HL-60 (cell line): ENCODE measurements at regions not wholly inside any gene's neighbourhood (a gene's known extent, or its start where the extent isn't known, plus 50 kb on each side); places are given as distances from the start of the nearest gene placed in this dataset.

ENCODE experiments used
- CTCF ChIP-seq: IDR thresholded peaks from one replicate; pipeline ENCODE4 v1.5.1; 2011; ENCODE audit warnings: low read length, control low read depth, inconsistent platforms; ENCODE audit not compliant: insufficient read depth
- GABPA ChIP-seq: IDR thresholded peaks from 2 replicates; pipeline ENCODE4 v1.6.1; 2012; ENCODE audit warnings: low read depth
- POLR2AphosphoS5 ChIP-seq: IDR thresholded peaks from 2 replicates; pipeline ENCODE4 v1.6.1; 2012; ENCODE audit warnings: low read depth
- TF ChIP-seq, protein P1 (sequence below): IDR thresholded peaks from 2 replicates; pipeline ENCODE4 v1.6.1; 2012; ENCODE audit warnings: low read depth; ENCODE audit not compliant: insufficient replicate concordance

GRCh38 chr9:89751079-89751825 lies 146.4 kb downstream of the GADD45G start:
- TF ChIP-seq CTCF (no peak), GABPA (no peak), POLR2AphosphoS5 (no peak)
- TF ChIP-seq, protein P1, sequence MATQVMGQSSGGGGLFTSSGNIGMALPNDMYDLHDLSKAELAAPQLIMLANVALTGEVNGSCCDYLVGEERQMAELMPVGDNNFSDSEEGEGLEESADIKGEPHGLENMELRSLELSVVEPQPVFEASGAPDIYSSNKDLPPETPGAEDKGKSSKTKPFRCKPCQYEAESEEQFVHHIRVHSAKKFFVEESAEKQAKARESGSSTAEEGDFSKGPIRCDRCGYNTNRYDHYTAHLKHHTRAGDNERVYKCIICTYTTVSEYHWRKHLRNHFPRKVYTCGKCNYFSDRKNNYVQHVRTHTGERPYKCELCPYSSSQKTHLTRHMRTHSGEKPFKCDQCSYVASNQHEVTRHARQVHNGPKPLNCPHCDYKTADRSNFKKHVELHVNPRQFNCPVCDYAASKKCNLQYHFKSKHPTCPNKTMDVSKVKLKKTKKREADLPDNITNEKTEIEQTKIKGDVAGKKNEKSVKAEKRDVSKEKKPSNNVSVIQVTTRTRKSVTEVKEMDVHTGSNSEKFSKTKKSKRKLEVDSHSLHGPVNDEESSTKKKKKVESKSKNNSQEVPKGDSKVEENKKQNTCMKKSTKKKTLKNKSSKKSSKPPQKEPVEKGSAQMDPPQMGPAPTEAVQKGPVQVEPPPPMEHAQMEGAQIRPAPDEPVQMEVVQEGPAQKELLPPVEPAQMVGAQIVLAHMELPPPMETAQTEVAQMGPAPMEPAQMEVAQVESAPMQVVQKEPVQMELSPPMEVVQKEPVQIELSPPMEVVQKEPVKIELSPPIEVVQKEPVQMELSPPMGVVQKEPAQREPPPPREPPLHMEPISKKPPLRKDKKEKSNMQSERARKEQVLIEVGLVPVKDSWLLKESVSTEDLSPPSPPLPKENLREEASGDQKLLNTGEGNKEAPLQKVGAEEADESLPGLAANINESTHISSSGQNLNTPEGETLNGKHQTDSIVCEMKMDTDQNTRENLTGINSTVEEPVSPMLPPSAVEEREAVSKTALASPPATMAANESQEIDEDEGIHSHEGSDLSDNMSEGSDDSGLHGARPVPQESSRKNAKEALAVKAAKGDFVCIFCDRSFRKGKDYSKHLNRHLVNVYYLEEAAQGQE, result no peak
